ENCODE measurements at regions not wholly inside any gene's neighbourhood (a gene's known extent, or its start where the extent isn't known, plus 50 kb on each side); places are given as distances from the start of the nearest gene placed in this dataset.

- Histone ChIP-seq H3K4me1 (ENCODE audit: control insufficient read depth in 1 of 2, extremely low read depth in 1 of 2, insufficient read depth in 2 of 2, low read length in 2 of 2) (no peaks in the 10 kb centered on the region), H3K27ac (ENCODE audit: low read length) (no peak overlapping the region), H3K4me3 (ENCODE audit: control insufficient read depth in 1 of 2, extremely low read depth in 1 of 2, low read length in 1 of 2) (no peak overlapping the region), H3K36me3 (ENCODE audit: control insufficient read depth in 2 of 2, extremely low read depth in 1 of 2, insufficient read depth in 1 of 2, low read length in 1 of 2) (no peaks in the 10 kb centered on the region), H3K9me3 (no peaks in the 10 kb centered on the region), H3K27me3 (replicated peaks in 1 of 2; ENCODE audit: control insufficient read depth in 2 of 2, extremely low read depth in 1 of 2, insufficient read depth in 2 of 2, low read length in 1 of 2) (no peaks in the 10 kb centered on the region)
- WGBS (ENCODE audit: insufficient coverage) = 85% methylated on average over 11 of the region's 13 CpGs
- DNase-seq (no peak), ATAC-seq (replicated peaks in 1 of 4) (no peak)
- no peaks in the 10 kb centered on the region for H3K36me3 Mint-ChIP-seq
- H3K4me3 Mint-ChIP-seq = no peak overlapping the region
- POLR2A ChIA-PET = no interaction called here
- H3K4me1 Mint-ChIP-seq = no peaks in the 10 kb centered on the region
- peaks cover 0 to 8% of the 10 kb centered on the region in 2 donors for H3K27me3 Mint-ChIP-seq
- H3K9me3 Mint-ChIP-seq = peaks cover 0 to 4% (median 3%) of the 10 kb centered on the region in 3 donors
- no peak overlapping the region for H3K27ac Mint-ChIP-seq
- CTCF ChIA-PET = no interaction called here
These were observed 112.9 kb downstream of the HLX start for GRCh38 chr1:220991959-220992704.

- H3K36me3 Mint-ChIP-seq = no peaks in the 10 kb centered on the region
- no peak overlapping the region for H3K27ac Mint-ChIP-seq
- H3K4me1 Mint-ChIP-seq = no peaks in the 10 kb centered on the region
- CTCF ChIA-PET = no interaction called here
- peaks cover 0 to 8% of the 10 kb centered on the region in 2 donors for H3K27me3 Mint-ChIP-seq
- WGBS (ENCODE audit: insufficient coverage) = 80% methylated on average over 1 of the region's 3 CpGs
- DNase-seq (no peak), ATAC-seq (replicated peaks in 1 of 4) (no peak)
- no peak overlapping the region for H3K4me3 Mint-ChIP-seq
- H3K9me3 Mint-ChIP-seq = peaks cover 0 to 4% (median 3%) of the 10 kb centered on the region in 3 donors
- Histone ChIP-seq H3K4me1 (ENCODE audit: control insufficient read depth in 1 of 2, extremely low read depth in 1 of 2, insufficient read depth in 2 of 2, low read length in 2 of 2) (no peaks in the 10 kb centered on the region), H3K27me3 (replicated peaks in 1 of 2; ENCODE audit: control insufficient read depth in 2 of 2, extremely low read depth in 1 of 2, insufficient read depth in 2 of 2, low read length in 1 of 2) (no peaks in the 10 kb centered on the region), H3K4me3 (ENCODE audit: control insufficient read depth in 1 of 2, extremely low read depth in 1 of 2, low read length in 1 of 2) (no peak overlapping the region), H3K36me3 (ENCODE audit: control insufficient read depth in 2 of 2, extremely low read depth in 1 of 2, insufficient read depth in 1 of 2, low read length in 1 of 2) (no peaks in the 10 kb centered on the region), H3K27ac (ENCODE audit: low read length) (no peak overlapping the region), H3K9me3 (no peaks in the 10 kb centered on the region)
- POLR2A ChIA-PET = no interaction called here
These were observed 113.4 kb downstream of the HLX start for GRCh38 chr1:220992705-220993052.

- H3K9me3 Mint-ChIP-seq = peaks cover 0 to 4% (median 4%) of the 10 kb centered on the region in 3 donors
- no peak for ATAC-seq (replicated peaks in 1 of 4)
These were observed 115.4 kb downstream of the HLX start for GRCh38 chr1:220994671-220995070.

GRCh38 chr1:220997791-220998190, 118.5 kb downstream of the HLX start:
- Histone ChIP-seq H3K9me3 (no peaks in the 10 kb centered on the region), H3K27me3 (replicated peaks in 1 of 2; ENCODE audit: control insufficient read depth in 2 of 2, extremely low read depth in 1 of 2, insufficient read depth in 2 of 2, low read length in 1 of 2) (no peaks in the 10 kb centered on the region), H3K36me3 (ENCODE audit: control insufficient read depth in 2 of 2, extremely low read depth in 1 of 2, insufficient read depth in 1 of 2, low read length in 1 of 2) (no peaks in the 10 kb centered on the region), H3K4me1 (ENCODE audit: control insufficient read depth in 1 of 2, extremely low read depth in 1 of 2, insufficient read depth in 2 of 2, low read length in 2 of 2) (no peaks in the 10 kb centered on the region), H3K27ac (ENCODE audit: low read length) (no peak overlapping the region), H3K4me3 (ENCODE audit: control insufficient read depth in 1 of 2, extremely low read depth in 1 of 2, low read length in 1 of 2) (no peak overlapping the region)
- POLR2A ChIA-PET = no interaction called here
- no peak overlapping the region for H3K27ac Mint-ChIP-seq
- no CpG with 5 or more reads among the region's 3 CpGs for WGBS (ENCODE audit: insufficient coverage)
- no peak for DNase-seq
- ATAC-seq (replicated peaks in 1 of 4) = no peak
- peaks cover 0 to 3% of the 10 kb centered on the region in 2 donors for H3K27me3 Mint-ChIP-seq
- H3K4me1 Mint-ChIP-seq = no peaks in the 10 kb centered on the region
- no peaks in the 10 kb centered on the region for H3K36me3 Mint-ChIP-seq
- no peak overlapping the region for H3K4me3 Mint-ChIP-seq
- H3K9me3 Mint-ChIP-seq = peaks cover 0 to 4% (median 4%) of the 10 kb centered on the region in 3 donors
- CTCF ChIA-PET = no interaction called here

More at GRCh38 chr1:220994671-220995070, 115.4 kb downstream of the HLX start:
- ChIA-PET CTCF (no interaction called here), POLR2A (no interaction called here)
- no peaks in the 10 kb centered on the region for H3K36me3 ChIP-seq (ENCODE audit: control insufficient read depth in 2 of 2, extremely low read depth in 1 of 2, insufficient read depth in 1 of 2, low read length in 1 of 2)
- Mint-ChIP-seq H3K36me3 (no peaks in the 10 kb centered on the region), H3K27ac (no peak overlapping the region), H3K4me3 (no peak overlapping the region), H3K27me3 (peaks cover 0 to 8% of the 10 kb centered on the region in 2 donors), H3K4me1 (no peaks in the 10 kb centered on the region)
- DNase-seq = no peak
- no peaks in the 10 kb centered on the region for H3K4me1 ChIP-seq (ENCODE audit: control insufficient read depth in 1 of 2, extremely low read depth in 1 of 2, insufficient read depth in 2 of 2, low read length in 2 of 2)
- H3K27ac ChIP-seq (ENCODE audit: low read length) = no peak overlapping the region
- H3K9me3 ChIP-seq = no peaks in the 10 kb centered on the region
- no peaks in the 10 kb centered on the region for H3K27me3 ChIP-seq (replicated peaks in 1 of 2; ENCODE audit: control insufficient read depth in 2 of 2, extremely low read depth in 1 of 2, insufficient read depth in 2 of 2, low read length in 1 of 2)
- 100% methylated on average over 1 of the region's 3 CpGs for WGBS (ENCODE audit: insufficient coverage)
- H3K4me3 ChIP-seq (ENCODE audit: control insufficient read depth in 1 of 2, extremely low read depth in 1 of 2, low read length in 1 of 2) = no peak overlapping the region

- no peak overlapping the region for H3K4me3 ChIP-seq (ENCODE audit: control insufficient read depth in 1 of 2, extremely low read depth in 1 of 2, low read length in 1 of 2)
- DNase-seq = peak in 2 of 35 experiments; percentile 3 to 19
- no peak overlapping the region for H3K4me3 Mint-ChIP-seq
- no peaks in the 10 kb centered on the region for H3K36me3 Mint-ChIP-seq
- no peak overlapping the region for H3K27ac Mint-ChIP-seq
- no peaks in the 10 kb centered on the region for H3K9me3 ChIP-seq
- 61% methylated on average over 2 of the region's 6 CpGs for WGBS (ENCODE audit: insufficient coverage)
- H3K27me3 Mint-ChIP-seq = no peaks in the 10 kb centered on the region
- ChIA-PET POLR2A (no interaction called here), CTCF (no interaction called here)
- H3K4me1 Mint-ChIP-seq = no peaks in the 10 kb centered on the region
- no peaks in the 10 kb centered on the region for H3K4me1 ChIP-seq (ENCODE audit: control insufficient read depth in 1 of 2, extremely low read depth in 1 of 2, insufficient read depth in 2 of 2, low read length in 2 of 2)
- H3K27me3 ChIP-seq (replicated peaks in 1 of 2; ENCODE audit: control insufficient read depth in 2 of 2, extremely low read depth in 1 of 2, insufficient read depth in 2 of 2, low read length in 1 of 2) = no peaks in the 10 kb centered on the region
- no peaks in the 10 kb centered on the region for H3K36me3 ChIP-seq (ENCODE audit: control insufficient read depth in 2 of 2, extremely low read depth in 1 of 2, insufficient read depth in 1 of 2, low read length in 1 of 2)
- no peak for ATAC-seq (replicated peaks in 1 of 4)
- H3K27ac ChIP-seq (ENCODE audit: low read length) = no peak overlapping the region
- H3K9me3 Mint-ChIP-seq = peaks cover 0 to 4% (median 4%) of the 10 kb centered on the region in 3 donors
These were observed 120.9 kb downstream of the HLX start for GRCh38 chr1:220999872-221000863.

GRCh38 chr1:221001167-221001566, 121.9 kb downstream of the HLX start:
- Histone ChIP-seq H3K9me3 (no peaks in the 10 kb centered on the region), H3K4me3 (ENCODE audit: control insufficient read depth in 1 of 2, extremely low read depth in 1 of 2, low read length in 1 of 2) (no peak overlapping the region), H3K4me1 (ENCODE audit: control insufficient read depth in 1 of 2, extremely low read depth in 1 of 2, insufficient read depth in 2 of 2, low read length in 2 of 2) (no peaks in the 10 kb centered on the region), H3K36me3 (ENCODE audit: control insufficient read depth in 2 of 2, extremely low read depth in 1 of 2, insufficient read depth in 1 of 2, low read length in 1 of 2) (no peaks in the 10 kb centered on the region), H3K27ac (ENCODE audit: low read length) (no peak overlapping the region), H3K27me3 (replicated peaks in 1 of 2; ENCODE audit: control insufficient read depth in 2 of 2, extremely low read depth in 1 of 2, insufficient read depth in 2 of 2, low read length in 1 of 2) (no peaks in the 10 kb centered on the region)
- DNase-seq = no peak
- H3K27ac Mint-ChIP-seq = no peak overlapping the region
- ATAC-seq (replicated peaks in 1 of 4) = no peak
- ChIA-PET POLR2A (no interaction called here), CTCF (no interaction called here)
- H3K36me3 Mint-ChIP-seq = no peaks in the 10 kb centered on the region
- H3K9me3 Mint-ChIP-seq = peaks cover 0 to 4% (median 4%) of the 10 kb centered on the region in 3 donors
- no peaks in the 10 kb centered on the region for H3K4me1 Mint-ChIP-seq
- no peaks in the 10 kb centered on the region for H3K27me3 Mint-ChIP-seq
- H3K4me3 Mint-ChIP-seq = no peak overlapping the region
- WGBS (ENCODE audit: insufficient coverage) = no CpG with 5 or more reads among the region's 4 CpGs
